ENCODE measurements at regions not wholly inside any gene's neighbourhood (a gene's known extent, or its start where the extent isn't known, plus 50 kb on each side); places are given as distances from the start of the nearest gene placed in this dataset.

GRCh38 chr10:21279217-21279575, 246.3 kb downstream of the SKIDA1 start:
- Histone ChIP-seq H2BK5ac (ENCODE audit: low read depth, low read length, poor library complexity, severe bottlenecking) (no peak overlapping the region), H3K23ac (ENCODE audit: low read length in 2 of 2) (no peak overlapping the region), H3K4me1 (ENCODE audit: control insufficient read depth, insufficient read depth, low read depth, low read length) (peaks cover 3% of the 10 kb centered on the region), H2AK5ac (ENCODE audit: low read length, severe bottlenecking) (no peak overlapping the region), H3K4ac (ENCODE audit: low read depth in 1 of 2, low read length in 2 of 2) (no peak overlapping the region), H4K91ac (ENCODE audit: low read length) (no peak overlapping the region), H4K8ac (ENCODE audit: low read length) (no peak overlapping the region), H2BK120ac (ENCODE audit: low read depth, low read length) (no peak overlapping the region), H3K36me3 (ENCODE audit: control insufficient read depth in 1 of 2, insufficient read depth in 2 of 2, low read depth in 1 of 2, low read length in 2 of 2) (no peaks in the 10 kb centered on the region), H3K79me1 (replicated peaks; ENCODE audit: low read length, poor library complexity, severe bottlenecking) (no peaks in the 10 kb centered on the region), H3K4me3 (ENCODE audit: insufficient read depth in 1 of 2, low read depth in 1 of 2, low read length in 2 of 2) (no peak overlapping the region), H3K4me2 (ENCODE audit: low read length, poor library complexity, severe bottlenecking) (no peak overlapping the region), H2BK15ac (ENCODE audit: low read depth, poor library complexity, severe bottlenecking) (no peak overlapping the region), H3K9me3 (ENCODE audit: control insufficient read depth, low read length) (no peaks in the 10 kb centered on the region), H3K18ac (ENCODE audit: low read depth in 1 of 2, low read length in 2 of 2) (no peak overlapping the region), H2AFZ (ENCODE audit: low read depth, low read length) (no peak overlapping the region), H3K9ac (ENCODE audit: low read length) (no peak overlapping the region), H3K27me3 (ENCODE audit: control insufficient read depth in 1 of 2, insufficient read depth in 1 of 2, low read length in 2 of 2) (no peaks in the 10 kb centered on the region), H3K27ac (ENCODE audit: low read length, poor library complexity, severe bottlenecking) (no peak overlapping the region), H2BK12ac (ENCODE audit: low read length in 2 of 2) (no peak overlapping the region), H3K14ac (ENCODE audit: low read length in 2 of 2) (no peak overlapping the region)
- DNase-seq, result no peak
- WGBS, result 96% methylated on average over 3 of the region's 3 CpGs

GRCh38 chr10:21278491-21279216, 246.8 kb downstream of the SKIDA1 start:
- WGBS, result 26% methylated on average over 7 of the region's 8 CpGs
- no peaks in the 10 kb centered on the region for H3K9me3 ChIP-seq (ENCODE audit: control insufficient read depth, low read length)
- no peak overlapping the region for H3K23ac ChIP-seq (ENCODE audit: low read length in 2 of 2)
- H3K9ac ChIP-seq (ENCODE audit: low read length), result no peak overlapping the region
- DNase-seq, result peak; percentile 89
- no peak overlapping the region for H2AK5ac ChIP-seq (ENCODE audit: low read length, severe bottlenecking)
- H2BK5ac ChIP-seq (ENCODE audit: low read depth, low read length, poor library complexity, severe bottlenecking), result no peak overlapping the region
- H3K4ac ChIP-seq (ENCODE audit: low read depth in 1 of 2, low read length in 2 of 2), result peak overlapping the region in 1 of 2 experiments; percentile 17
- no peak overlapping the region for H4K8ac ChIP-seq (ENCODE audit: low read length)
- H2BK15ac ChIP-seq (ENCODE audit: low read depth, poor library complexity, severe bottlenecking), result no peak overlapping the region
- no peaks in the 10 kb centered on the region for H3K79me1 ChIP-seq (replicated peaks; ENCODE audit: low read length, poor library complexity, severe bottlenecking)
- H2BK12ac ChIP-seq (ENCODE audit: low read length in 2 of 2), result no peak overlapping the region
- H3K27me3 ChIP-seq (ENCODE audit: control insufficient read depth in 1 of 2, insufficient read depth in 1 of 2, low read length in 2 of 2), result no peaks in the 10 kb centered on the region
- no peaks in the 10 kb centered on the region for H3K36me3 ChIP-seq (ENCODE audit: control insufficient read depth in 1 of 2, insufficient read depth in 2 of 2, low read depth in 1 of 2, low read length in 2 of 2)
- H3K14ac ChIP-seq (ENCODE audit: low read length in 2 of 2), result no peak overlapping the region
- no peak overlapping the region for H3K4me2 ChIP-seq (ENCODE audit: low read length, poor library complexity, severe bottlenecking)
- no peak overlapping the region for H3K27ac ChIP-seq (ENCODE audit: low read length, poor library complexity, severe bottlenecking)
- H3K4me1 ChIP-seq (ENCODE audit: control insufficient read depth, insufficient read depth, low read depth, low read length), result peaks cover 3% of the 10 kb centered on the region
- H4K91ac ChIP-seq (ENCODE audit: low read length), result no peak overlapping the region
- no peak overlapping the region for H3K4me3 ChIP-seq (ENCODE audit: insufficient read depth in 1 of 2, low read depth in 1 of 2, low read length in 2 of 2)
- H2BK120ac ChIP-seq (ENCODE audit: low read depth, low read length), result no peak overlapping the region
- no peak overlapping the region for H3K18ac ChIP-seq (ENCODE audit: low read depth in 1 of 2, low read length in 2 of 2)
- no peak overlapping the region for H2AFZ ChIP-seq (ENCODE audit: low read depth, low read length)

- no peak overlapping the region for H4K91ac ChIP-seq (ENCODE audit: low read length)
- H3K4ac ChIP-seq (ENCODE audit: low read depth in 1 of 2, low read length in 2 of 2), result no peak overlapping the region
- no peak overlapping the region for H2AK5ac ChIP-seq (ENCODE audit: low read length, severe bottlenecking)
- no peak overlapping the region for H3K9ac ChIP-seq (ENCODE audit: low read length)
- no peaks in the 10 kb centered on the region for H3K27me3 ChIP-seq (ENCODE audit: control insufficient read depth in 1 of 2, insufficient read depth in 1 of 2, low read length in 2 of 2)
- no peak overlapping the region for H2BK5ac ChIP-seq (ENCODE audit: low read depth, low read length, poor library complexity, severe bottlenecking)
- 100% methylated on average over 3 of the region's 3 CpGs for whole genome bisulfite sequencing
- H2BK120ac ChIP-seq (ENCODE audit: low read depth, low read length), result no peak overlapping the region
- no peak overlapping the region for H3K14ac ChIP-seq (ENCODE audit: low read length in 2 of 2)
- H2BK12ac ChIP-seq (ENCODE audit: low read length in 2 of 2), result no peak overlapping the region
- no peaks in the 10 kb centered on the region for H3K36me3 ChIP-seq (ENCODE audit: control insufficient read depth in 1 of 2, insufficient read depth in 2 of 2, low read depth in 1 of 2, low read length in 2 of 2)
- H3K18ac ChIP-seq (ENCODE audit: low read depth in 1 of 2, low read length in 2 of 2), result no peak overlapping the region
- H3K4me3 ChIP-seq (ENCODE audit: insufficient read depth in 1 of 2, low read depth in 1 of 2, low read length in 2 of 2), result no peak overlapping the region
- no peak overlapping the region for H2AFZ ChIP-seq (ENCODE audit: low read depth, low read length)
- no peak for DNase-seq
- no peak overlapping the region for H3K23ac ChIP-seq (ENCODE audit: low read length in 2 of 2)
- no peak overlapping the region for H3K27ac ChIP-seq (ENCODE audit: low read length, poor library complexity, severe bottlenecking)
- peaks cover 2% of the 10 kb centered on the region for H3K4me1 ChIP-seq (ENCODE audit: control insufficient read depth, insufficient read depth, low read depth, low read length)
- H2BK15ac ChIP-seq (ENCODE audit: low read depth, poor library complexity, severe bottlenecking), result no peak overlapping the region
- H3K9me3 ChIP-seq (ENCODE audit: control insufficient read depth, low read length), result no peaks in the 10 kb centered on the region
- no peaks in the 10 kb centered on the region for H3K79me1 ChIP-seq (replicated peaks; ENCODE audit: low read length, poor library complexity, severe bottlenecking)
- H4K8ac ChIP-seq (ENCODE audit: low read length), result no peak overlapping the region
- H3K4me2 ChIP-seq (ENCODE audit: low read length, poor library complexity, severe bottlenecking), result no peak overlapping the region
Measured at GRCh38 chr10:21273400-21273968, 252.0 kb downstream of the SKIDA1 start.

- Histone ChIP-seq H2BK5ac (ENCODE audit: low read depth, low read length, poor library complexity, severe bottlenecking) (no peak overlapping the region), H3K23ac (ENCODE audit: low read length in 2 of 2) (no peak overlapping the region), H3K4ac (ENCODE audit: low read depth in 1 of 2, low read length in 2 of 2) (no peak overlapping the region), H2AK5ac (ENCODE audit: low read length, severe bottlenecking) (no peak overlapping the region), H3K9me3 (ENCODE audit: control insufficient read depth, low read length) (no peaks in the 10 kb centered on the region), H3K4me1 (ENCODE audit: control insufficient read depth, insufficient read depth, low read depth, low read length) (peaks cover 2% of the 10 kb centered on the region), H2BK12ac (ENCODE audit: low read length in 2 of 2) (no peak overlapping the region), H4K91ac (ENCODE audit: low read length) (no peak overlapping the region), H3K14ac (ENCODE audit: low read length in 2 of 2) (no peak overlapping the region), H3K36me3 (ENCODE audit: control insufficient read depth in 1 of 2, insufficient read depth in 2 of 2, low read depth in 1 of 2, low read length in 2 of 2) (no peaks in the 10 kb centered on the region), H3K4me3 (ENCODE audit: insufficient read depth in 1 of 2, low read depth in 1 of 2, low read length in 2 of 2) (no peak overlapping the region), H2AFZ (ENCODE audit: low read depth, low read length) (no peak overlapping the region), H4K8ac (ENCODE audit: low read length) (no peak overlapping the region), H3K18ac (ENCODE audit: low read depth in 1 of 2, low read length in 2 of 2) (no peak overlapping the region), H3K27me3 (ENCODE audit: control insufficient read depth in 1 of 2, insufficient read depth in 1 of 2, low read length in 2 of 2) (no peaks in the 10 kb centered on the region), H3K27ac (ENCODE audit: low read length, poor library complexity, severe bottlenecking) (no peak overlapping the region), H3K9ac (ENCODE audit: low read length) (no peak overlapping the region), H2BK15ac (ENCODE audit: low read depth, poor library complexity, severe bottlenecking) (no peak overlapping the region), H3K4me2 (ENCODE audit: low read length, poor library complexity, severe bottlenecking) (no peak overlapping the region), H2BK120ac (ENCODE audit: low read depth, low read length) (no peak overlapping the region), H3K79me1 (replicated peaks; ENCODE audit: low read length, poor library complexity, severe bottlenecking) (no peaks in the 10 kb centered on the region)
- no CpG with 5 or more reads among the region's 4 CpGs for WGBS
- no peak for DNase-seq
Measured at GRCh38 chr10:21272643-21273399, 252.7 kb downstream of the SKIDA1 start.
